ENCODE measurements at regions not wholly inside any gene's neighbourhood (a gene's known extent, or its start where the extent isn't known, plus 50 kb on each side); places are given as distances from the start of the nearest gene placed in this dataset.

DNA sequence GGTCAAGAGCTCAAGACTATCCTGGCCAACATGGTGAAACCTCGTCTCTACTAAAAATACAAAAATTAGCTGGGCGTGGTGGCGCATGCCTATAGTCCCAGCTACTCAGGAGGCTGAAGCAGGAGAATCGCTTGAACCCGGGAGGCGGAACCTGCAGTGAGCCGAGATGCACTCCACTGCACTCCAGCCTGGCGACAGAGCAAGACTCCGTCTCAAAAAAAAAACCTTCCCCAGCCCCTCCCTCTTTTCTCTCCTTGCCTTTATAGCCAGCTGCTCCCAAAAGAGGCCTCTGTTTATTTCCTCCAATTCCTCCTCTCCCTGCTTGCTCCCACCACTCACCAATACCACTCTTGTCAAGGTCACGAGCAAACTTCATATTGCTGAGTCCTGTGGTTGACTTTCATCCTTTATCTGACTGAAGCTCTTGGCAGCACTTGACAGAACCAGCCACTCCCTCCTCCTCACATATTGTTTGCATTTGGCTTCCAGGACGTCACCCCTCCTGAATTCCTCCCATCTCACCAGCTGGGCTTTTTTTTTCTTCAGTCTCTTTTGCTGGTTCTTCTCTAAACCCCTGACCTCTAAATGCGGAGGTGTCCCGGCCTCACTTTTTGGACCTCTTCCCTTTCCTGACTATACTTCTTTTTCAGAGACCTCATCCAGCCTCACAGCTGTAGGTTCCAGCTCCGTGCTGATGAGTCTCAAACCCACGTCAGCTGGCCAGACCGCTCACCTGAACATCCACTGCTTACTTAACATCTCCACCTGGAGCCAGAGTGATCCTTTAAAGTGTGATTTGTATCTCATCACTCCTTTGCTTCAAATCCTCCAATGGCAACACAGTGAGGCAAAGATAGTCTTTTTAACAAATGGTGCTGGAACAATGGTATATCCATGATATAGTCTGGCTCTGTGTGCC lies 84.6 kb upstream of the CAB39 start:
- H3K36me3 ChIP-seq (ENCODE audit: control insufficient read depth in 2 of 2, insufficient read depth in 1 of 2, low read length in 2 of 2), result no peaks in the 10 kb centered on the region
- H3K4me1 ChIP-seq (ENCODE audit: control insufficient read depth, insufficient read depth, low read length), result no peaks in the 10 kb centered on the region
- H3K4me3 ChIP-seq (ENCODE audit: low read depth, low read length), result no peak overlapping the region
- no peaks in the 10 kb centered on the region for H3K9me3 ChIP-seq (ENCODE audit: control insufficient read depth, insufficient read depth, low read depth, low read length)
- H3K27ac ChIP-seq (ENCODE audit: extremely low read depth, low read depth, low read length), result no peak overlapping the region
- CTCF ChIA-PET, result no interaction called here
- TF ChIP-seq ZNF768 (tag by site-specific recombination; IDR thresholded peaks at IDR 0.05) (no peak), ZNF274 (IDR thresholded peaks at IDR 0.05; ENCODE audit: low read length) (no peak), ZNF274 (tag by site-specific recombination; IDR thresholded peaks at IDR 0.05; ENCODE audit: borderline replicate concordance) (no peak), KLF9 (tag by site-specific recombination; IDR thresholded peaks at IDR 0.05; ENCODE audit: low read depth) (no peak), ZNF341 (tag by site-specific recombination; IDR thresholded peaks at IDR 0.05; ENCODE audit: low read depth) (no peak), ZNF223 (tag by site-specific recombination; IDR thresholded peaks at IDR 0.05) (no peak), ZNF292 (tag by site-specific recombination; IDR thresholded peaks at IDR 0.05; ENCODE audit: borderline replicate concordance, low read depth) (no peak), ZNF549 (tag by site-specific recombination; IDR thresholded peaks at IDR 0.05) (no peak), SCRT2 (tag by site-specific recombination; IDR thresholded peaks at IDR 0.05) (no peak), ZNF311 (tag by site-specific recombination; IDR thresholded peaks at IDR 0.05; ENCODE audit: borderline replicate concordance) (no peak), ZNF596 (tag by site-specific recombination; IDR thresholded peaks at IDR 0.05) (no peak), ZNF561 (tag by site-specific recombination; IDR thresholded peaks at IDR 0.05; ENCODE audit: borderline replicate concordance) (no peak), MYNN (tag by site-specific recombination; IDR thresholded peaks at IDR 0.05; ENCODE audit: borderline replicate concordance) (no peak), ZSCAN23 (tag by site-specific recombination; IDR thresholded peaks at IDR 0.05) (no peak)
- TF ChIP-seq, protein P1, sequence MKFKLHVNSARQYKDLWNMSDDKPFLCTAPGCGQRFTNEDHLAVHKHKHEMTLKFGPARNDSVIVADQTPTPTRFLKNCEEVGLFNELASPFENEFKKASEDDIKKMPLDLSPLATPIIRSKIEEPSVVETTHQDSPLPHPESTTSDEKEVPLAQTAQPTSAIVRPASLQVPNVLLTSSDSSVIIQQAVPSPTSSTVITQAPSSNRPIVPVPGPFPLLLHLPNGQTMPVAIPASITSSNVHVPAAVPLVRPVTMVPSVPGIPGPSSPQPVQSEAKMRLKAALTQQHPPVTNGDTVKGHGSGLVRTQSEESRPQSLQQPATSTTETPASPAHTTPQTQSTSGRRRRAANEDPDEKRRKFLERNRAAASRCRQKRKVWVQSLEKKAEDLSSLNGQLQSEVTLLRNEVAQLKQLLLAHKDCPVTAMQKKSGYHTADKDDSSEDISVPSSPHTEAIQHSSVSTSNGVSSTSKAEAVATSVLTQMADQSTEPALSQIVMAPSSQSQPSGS (tag by site-specific recombination; IDR thresholded peaks at IDR 0.05; ENCODE audit: low read depth), result no peak
- TF ChIP-seq, protein P2, sequence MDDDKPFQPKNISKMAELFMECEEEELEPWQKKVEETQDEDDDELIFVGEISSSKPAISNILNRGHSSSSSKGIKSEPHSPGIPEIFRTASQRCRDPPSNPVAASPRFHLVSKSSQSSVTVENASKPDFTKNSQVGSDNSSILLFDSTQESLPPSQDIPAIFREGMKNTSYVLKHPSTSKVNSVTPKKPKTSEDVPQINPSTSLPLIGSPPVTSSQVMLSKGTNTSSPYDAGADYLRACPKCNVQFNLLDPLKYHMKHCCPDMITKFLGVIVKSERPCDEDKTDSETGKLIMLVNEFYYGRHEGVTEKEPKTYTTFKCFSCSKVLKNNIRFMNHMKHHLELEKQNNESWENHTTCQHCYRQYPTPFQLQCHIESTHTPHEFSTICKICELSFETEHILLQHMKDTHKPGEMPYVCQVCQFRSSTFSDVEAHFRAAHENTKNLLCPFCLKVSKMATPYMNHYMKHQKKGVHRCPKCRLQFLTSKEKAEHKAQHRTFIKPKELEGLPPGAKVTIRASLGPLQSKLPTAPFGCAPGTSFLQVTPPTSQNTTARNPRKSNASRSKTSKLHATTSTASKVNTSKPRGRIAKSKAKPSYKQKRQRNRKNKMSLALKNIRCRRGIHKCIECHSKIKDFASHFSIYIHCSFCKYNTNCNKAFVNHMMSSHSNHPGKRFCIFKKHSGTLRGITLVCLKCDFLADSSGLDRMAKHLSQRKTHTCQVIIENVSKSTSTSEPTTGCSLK (tag by site-specific recombination; IDR thresholded peaks at IDR 0.05), result no peak
- POLR2A ChIA-PET, result no interaction called here

DNA sequence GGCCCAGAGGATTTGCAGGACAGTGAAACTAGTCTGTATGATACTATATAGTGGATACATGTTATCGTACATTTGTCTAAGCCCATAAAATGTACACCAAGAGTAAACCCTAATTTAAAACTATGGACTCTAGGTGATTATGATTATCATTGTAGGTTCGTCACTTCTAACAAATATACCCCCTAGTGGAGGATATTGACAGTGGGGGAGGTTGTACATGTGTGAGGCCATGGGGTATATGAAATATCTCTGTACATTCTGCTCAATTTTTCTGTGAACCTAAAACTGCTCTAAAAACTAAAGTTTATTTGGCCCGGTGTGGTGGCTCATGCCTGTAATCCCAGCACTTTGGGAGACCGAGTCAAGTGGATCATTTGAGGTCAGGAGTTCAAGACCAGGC lies 81.2 kb upstream of the CAB39 start:
- no peaks in the 10 kb centered on the region for H3K4me1 ChIP-seq (ENCODE audit: control insufficient read depth, insufficient read depth, low read length)
- no peaks in the 10 kb centered on the region for H3K36me3 ChIP-seq (ENCODE audit: control insufficient read depth in 2 of 2, insufficient read depth in 1 of 2, low read length in 2 of 2)
- no peak overlapping the region for H3K27ac ChIP-seq (ENCODE audit: extremely low read depth, low read depth, low read length)
- ChIA-PET POLR2A (no interaction called here), CTCF (no interaction called here)
- no peak for TF ChIP-seq ZNF624 (tag by site-specific recombination; IDR thresholded peaks at IDR 0.05)
- TF ChIP-seq ZNF664 (tag by site-specific recombination; IDR thresholded peaks at IDR 0.05), result no peak
- no peak for TF ChIP-seq ZNF239 (tag by site-specific recombination; IDR thresholded peaks at IDR 0.05)
- TF ChIP-seq ZNF292 (tag by site-specific recombination; IDR thresholded peaks at IDR 0.05; ENCODE audit: borderline replicate concordance, low read depth), result no peak
- TF ChIP-seq ZNF174 (tag by site-specific recombination; IDR thresholded peaks at IDR 0.05), result no peak
- no peak for TF ChIP-seq ZNF350 (tag by site-specific recombination; IDR thresholded peaks at IDR 0.05)
- TF ChIP-seq ZSCAN16 (tag by site-specific recombination; IDR thresholded peaks at IDR 0.05), result no peak
- no peak for TF ChIP-seq ZNF146 (tag by site-specific recombination; IDR thresholded peaks at IDR 0.05)
- TF ChIP-seq ZNF266 (tag by site-specific recombination; IDR thresholded peaks at IDR 0.05; ENCODE audit: low read depth), result no peak
- H3K9me3 ChIP-seq (ENCODE audit: control insufficient read depth, insufficient read depth, low read depth, low read length), result no peaks in the 10 kb centered on the region
- H3K4me3 ChIP-seq (ENCODE audit: low read depth, low read length), result no peak overlapping the region

Data from HEK293 (cell line).